ENCODE measurements at regions not wholly inside any gene's neighbourhood (a gene's known extent, or its start where the extent isn't known, plus 50 kb on each side); places are given as distances from the start of the nearest gene placed in this dataset.
"Not testable (repeated sequence)": the region's sequence is repeated elsewhere in the genome, so short reads cannot be mapped to it uniquely, and the experiment has no call there.

DNA sequence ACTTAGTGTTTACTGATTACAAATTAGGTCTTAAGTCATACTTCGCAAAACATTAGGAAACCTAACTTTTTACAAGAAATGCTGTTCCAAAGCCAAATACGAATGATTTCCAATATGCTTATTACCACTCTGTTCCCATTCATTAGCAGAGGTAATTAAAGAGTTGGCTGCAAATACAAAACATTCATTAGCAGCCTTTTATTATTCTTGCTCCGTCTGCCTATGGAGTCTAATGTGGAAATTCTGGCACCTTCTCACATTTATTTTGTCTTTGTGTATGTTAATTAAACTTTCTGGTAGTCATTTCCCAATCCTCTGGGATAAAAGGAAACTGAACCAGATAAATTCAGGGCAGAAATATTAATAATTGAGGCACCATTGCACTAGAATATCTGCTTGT is 689.0 kb downstream of the PLOD2 start:
- no peak overlapping the region for H2BK12ac ChIP-seq (ENCODE audit: insufficient read length, low read depth, low read length)
- H3K4me3 Mint-ChIP-seq: no peak overlapping the region
- no peak overlapping the region for H2BK15ac ChIP-seq (ENCODE audit: low read depth, low read length)
- no peak overlapping the region for H3T11ph ChIP-seq (ENCODE audit: low read length)
- no peak overlapping the region for H3K56ac ChIP-seq (ENCODE audit: insufficient read length, low read depth, low read length)
- H2BK5ac ChIP-seq (ENCODE audit: insufficient read length, low read length): no peak overlapping the region
- no peaks in the 10 kb centered on the region for H3K79me1 ChIP-seq (ENCODE audit: insufficient read depth, low read depth, low read length, poor library complexity, severe bottlenecking)
- H3K4me2 ChIP-seq (ENCODE audit: insufficient read depth, insufficient read length, low read length): no peak overlapping the region
- H4K20me1 ChIP-seq (ENCODE audit: control insufficient read depth, insufficient read depth, insufficient read length): no peaks in the 10 kb centered on the region
- H3K27me3 Mint-ChIP-seq (ENCODE audit: low read depth): no peaks in the 10 kb centered on the region
- H4K5ac ChIP-seq (ENCODE audit: insufficient read length, low read depth, low read length): no peak overlapping the region
- no peaks in the 10 kb centered on the region for H3K9me3 ChIP-seq (ENCODE audit: control insufficient read depth, low read depth, low read length)
- H3K4me1 ChIP-seq (ENCODE audit: insufficient read depth, low read length): no peaks in the 10 kb centered on the region
- no peaks in the 10 kb centered on the region for H3K4me1 Mint-ChIP-seq
- no peak overlapping the region for H3K18ac ChIP-seq (ENCODE audit: insufficient read length, low read depth, low read length)
- no peak overlapping the region for H2BK20ac ChIP-seq (ENCODE audit: low read depth, low read length, poor library complexity, severe bottlenecking)
- H3K23me2 ChIP-seq (ENCODE audit: insufficient read length, low read depth, low read length, poor library complexity, severe bottlenecking): no peaks in the 10 kb centered on the region
- H3K23ac ChIP-seq (ENCODE audit: insufficient read length, low read depth, low read length): no peak overlapping the region
- H3K27me3 ChIP-seq (ENCODE audit: insufficient read depth, low read length): no peaks in the 10 kb centered on the region
- no peak overlapping the region for H3K27ac ChIP-seq (ENCODE audit: insufficient read length, low read depth, low read length)
- H2AK5ac ChIP-seq (ENCODE audit: insufficient read length, low read length): no peak overlapping the region
- H3K14ac ChIP-seq (ENCODE audit: insufficient read depth, low read length): no peak overlapping the region
- no peak overlapping the region for H3K27ac Mint-ChIP-seq
- H4K91ac ChIP-seq (ENCODE audit: insufficient read length, low read depth, low read length): no peak overlapping the region
- no peak overlapping the region for H3K9ac ChIP-seq (ENCODE audit: extremely low read depth, insufficient read length, low read length)
- no peak overlapping the region for H2BK120ac ChIP-seq (ENCODE audit: low read depth, low read length, poor library complexity, severe bottlenecking)
- H3K9me3 Mint-ChIP-seq: peaks cover 9% of the 10 kb centered on the region in 2 experiments; a peak in 4 of 5 replicates
- H3K4ac ChIP-seq (ENCODE audit: low read depth, low read length): no peak overlapping the region
- no peaks in the 10 kb centered on the region for H3K79me2 ChIP-seq (ENCODE audit: insufficient read depth, low read length)
- WGBS (ENCODE audit: extremely low coverage, insufficient read length, low lambda C conversion rate): no CpG with 5 or more reads among the region's 3 CpGs
- DNase-seq: no peak
- H3K36me3 Mint-ChIP-seq (ENCODE audit: insufficient read depth in 1 of 3, low read depth in 3 of 3): peaks cover 0 to 10% (median 4%) of the 10 kb centered on the region in 3 experiments; a peak in 4 of 7 replicates
- H4K8ac ChIP-seq (replicated peaks; ENCODE audit: insufficient read length, low read depth, low read length): no peak overlapping the region
- H2AFZ ChIP-seq (ENCODE audit: low read length): no peak overlapping the region
- TF ChIP-seq, protein P1, sequence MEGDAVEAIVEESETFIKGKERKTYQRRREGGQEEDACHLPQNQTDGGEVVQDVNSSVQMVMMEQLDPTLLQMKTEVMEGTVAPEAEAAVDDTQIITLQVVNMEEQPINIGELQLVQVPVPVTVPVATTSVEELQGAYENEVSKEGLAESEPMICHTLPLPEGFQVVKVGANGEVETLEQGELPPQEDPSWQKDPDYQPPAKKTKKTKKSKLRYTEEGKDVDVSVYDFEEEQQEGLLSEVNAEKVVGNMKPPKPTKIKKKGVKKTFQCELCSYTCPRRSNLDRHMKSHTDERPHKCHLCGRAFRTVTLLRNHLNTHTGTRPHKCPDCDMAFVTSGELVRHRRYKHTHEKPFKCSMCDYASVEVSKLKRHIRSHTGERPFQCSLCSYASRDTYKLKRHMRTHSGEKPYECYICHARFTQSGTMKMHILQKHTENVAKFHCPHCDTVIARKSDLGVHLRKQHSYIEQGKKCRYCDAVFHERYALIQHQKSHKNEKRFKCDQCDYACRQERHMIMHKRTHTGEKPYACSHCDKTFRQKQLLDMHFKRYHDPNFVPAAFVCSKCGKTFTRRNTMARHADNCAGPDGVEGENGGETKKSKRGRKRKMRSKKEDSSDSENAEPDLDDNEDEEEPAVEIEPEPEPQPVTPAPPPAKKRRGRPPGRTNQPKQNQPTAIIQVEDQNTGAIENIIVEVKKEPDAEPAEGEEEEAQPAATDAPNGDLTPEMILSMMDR (conservative IDR thresholded peaks at IDR 0.05): no peak

DNA sequence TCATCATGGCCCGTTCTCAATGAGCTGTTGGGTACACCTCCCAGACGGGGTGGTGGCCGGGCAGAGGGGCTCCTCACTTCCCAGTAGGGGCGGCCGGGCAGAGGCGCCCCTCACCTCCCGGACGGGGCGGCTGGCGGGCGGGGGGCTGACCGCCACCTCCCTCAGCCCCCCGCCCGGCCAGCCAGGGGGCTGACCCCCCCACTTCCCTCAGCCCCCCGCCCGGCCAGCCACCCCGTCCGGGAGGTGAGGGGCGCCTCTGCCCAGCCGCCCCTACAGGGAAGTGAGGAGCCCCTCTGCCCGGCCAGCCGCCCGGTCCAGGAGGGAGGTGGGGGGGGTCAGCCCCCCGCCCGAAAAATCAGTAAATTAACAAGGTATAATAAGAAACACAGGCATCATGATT is 678.2 kb downstream of the PLOD2 start:
- H3K27me3 ChIP-seq (ENCODE audit: insufficient read depth, low read length); H3T11ph ChIP-seq (ENCODE audit: low read length); H2BK120ac ChIP-seq (ENCODE audit: low read depth, low read length, poor library complexity, severe bottlenecking); H3K4me1 ChIP-seq (ENCODE audit: insufficient read depth, low read length); H3K18ac ChIP-seq (ENCODE audit: insufficient read length, low read depth, low read length); H3K9me3 ChIP-seq (ENCODE audit: control insufficient read depth, low read depth, low read length); H2AK5ac ChIP-seq (ENCODE audit: insufficient read length, low read length); H3K27ac Mint-ChIP-seq; H3K27ac ChIP-seq (ENCODE audit: insufficient read length, low read depth, low read length); H4K8ac ChIP-seq (replicated peaks; ENCODE audit: insufficient read length, low read depth, low read length); H2BK12ac ChIP-seq (ENCODE audit: insufficient read length, low read depth, low read length); H3K4ac ChIP-seq (ENCODE audit: low read depth, low read length); H4K91ac ChIP-seq (ENCODE audit: insufficient read length, low read depth, low read length); H3K23ac ChIP-seq (ENCODE audit: insufficient read length, low read depth, low read length); H2BK5ac ChIP-seq (ENCODE audit: insufficient read length, low read length); H3K36me3 Mint-ChIP-seq (ENCODE audit: insufficient read depth in 1 of 3, low read depth in 3 of 3); H2BK20ac ChIP-seq (ENCODE audit: low read depth, low read length, poor library complexity, severe bottlenecking); H4K5ac ChIP-seq (ENCODE audit: insufficient read length, low read depth, low read length); H3K4me1 Mint-ChIP-seq; H2BK15ac ChIP-seq (ENCODE audit: low read depth, low read length); DNase-seq; H3K9ac ChIP-seq (ENCODE audit: extremely low read depth, insufficient read length, low read length); H3K27me3 Mint-ChIP-seq (ENCODE audit: low read depth); H3K4me2 ChIP-seq (ENCODE audit: insufficient read depth, insufficient read length, low read length); H3K23me2 ChIP-seq (ENCODE audit: insufficient read length, low read depth, low read length, poor library complexity, severe bottlenecking); H3K56ac ChIP-seq (ENCODE audit: insufficient read length, low read depth, low read length); H4K20me1 ChIP-seq (ENCODE audit: control insufficient read depth, insufficient read depth, insufficient read length); H3K14ac ChIP-seq (ENCODE audit: insufficient read depth, low read length); H3K79me1 ChIP-seq (ENCODE audit: insufficient read depth, low read depth, low read length, poor library complexity, severe bottlenecking); H3K4me3 Mint-ChIP-seq; H3K79me2 ChIP-seq (ENCODE audit: insufficient read depth, low read length); H2AFZ ChIP-seq (ENCODE audit: low read length): not testable (repeated sequence)
- no CpG with 5 or more reads among the region's 25 CpGs for WGBS (ENCODE audit: extremely low coverage, insufficient read length, low lambda C conversion rate)
- peaks cover 7 to 12% of the 10 kb centered on the region in 2 experiments for H3K9me3 Mint-ChIP-seq

Data from H9 (cell line).